Breast epithelium (tissue), 3 donors: ENCODE measurements at regions not wholly inside any gene's neighbourhood (a gene's known extent, or its start where the extent isn't known, plus 50 kb on each side); places are given as distances from the start of the nearest gene placed in this dataset.
"Not testable (repeated sequence)": the region's sequence is repeated elsewhere in the genome, so short reads cannot be mapped to it uniquely, and the experiment has no call there.

ENCODE experiments used
- CTCF ChIP-seq, 3 donors: fragments of 450-650 bp; IDR thresholded peaks; one replicate each; pipeline ENCODE4 v1.5.1; 2016 to 2017; ENCODE audit warnings: antibody characterized with exemption in 3 of 3, mild to moderate bottlenecking in 3 of 3, moderate library complexity in 3 of 3
- POLR2A ChIP-seq: fragments of 450-650 bp; IDR thresholded peaks from one replicate; pipeline ENCODE4 v1.6.1; 2016; ENCODE audit warnings: antibody characterized with exemption, mild to moderate bottlenecking, moderate library complexity
- POLR2AphosphoS5 ChIP-seq, 3 donors: sonication (generic); formaldehyde crosslinking; IDR thresholded peaks; one replicate each; pipeline ENCODE4 v1.6.1; 2017; ENCODE audit warnings: antibody characterized with exemption in 3 of 3

- not testable (repeated sequence) for TF ChIP-seq POLR2A; CTCF (IDR thresholded peaks at IDR 0.05); POLR2AphosphoS5 (IDR thresholded peaks at IDR 0.05)
Measured at GRCh38 chr20:52424357-52424942, 232.9 kb upstream of the ZFP64 start.
